ENCODE measurements at regions not wholly inside any gene's neighbourhood (a gene's known extent, or its start where the extent isn't known, plus 50 kb on each side); places are given as distances from the start of the nearest gene placed in this dataset.

DNA sequence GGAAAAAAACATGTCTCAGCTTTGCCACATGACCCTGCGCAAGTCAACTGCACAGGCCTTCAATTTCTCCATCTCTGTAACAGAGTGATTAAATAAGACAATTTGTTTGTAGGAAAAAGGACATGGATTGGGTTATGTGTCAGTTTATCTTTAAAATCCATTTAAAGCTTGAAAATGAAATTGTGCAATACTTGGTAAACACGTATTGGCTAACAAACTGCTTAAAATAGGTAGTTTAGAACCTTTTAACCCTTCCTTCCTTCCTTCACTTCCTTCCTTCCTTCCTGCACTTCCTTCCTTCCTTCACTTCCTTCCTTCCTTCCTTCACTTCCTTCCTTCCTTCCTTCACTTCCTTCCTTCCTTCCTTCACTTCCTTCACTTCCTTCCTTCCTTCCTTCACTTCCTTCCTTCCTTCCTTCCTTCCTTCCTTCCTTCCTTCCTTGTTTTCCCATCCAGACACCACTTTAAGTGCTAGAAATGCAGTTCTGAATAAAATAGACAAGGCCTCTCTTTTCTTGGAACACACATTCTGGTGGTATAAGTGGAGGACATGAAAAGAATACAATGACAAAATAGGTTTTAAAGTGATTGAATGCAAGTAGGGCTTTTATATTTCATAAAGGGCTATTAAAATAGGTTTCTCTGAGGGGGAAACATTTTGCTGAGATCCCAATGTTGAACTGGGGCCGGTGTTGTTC lies 130.2 kb upstream of the TP63 start:
- DNase-seq (no peak), ATAC-seq (no peak)
- Mint-ChIP-seq H3K4me3 (no peak overlapping the region), H3K27ac (no peak overlapping the region), H3K36me3 (ENCODE audit: low read depth) (peaks cover 6% of the 10 kb centered on the region), H3K9me3 (peaks cover 7% of the 10 kb centered on the region), H3K27me3 (peaks cover 3% of the 10 kb centered on the region), H3K4me1 (peaks cover 33% of the 10 kb centered on the region)

DNA sequence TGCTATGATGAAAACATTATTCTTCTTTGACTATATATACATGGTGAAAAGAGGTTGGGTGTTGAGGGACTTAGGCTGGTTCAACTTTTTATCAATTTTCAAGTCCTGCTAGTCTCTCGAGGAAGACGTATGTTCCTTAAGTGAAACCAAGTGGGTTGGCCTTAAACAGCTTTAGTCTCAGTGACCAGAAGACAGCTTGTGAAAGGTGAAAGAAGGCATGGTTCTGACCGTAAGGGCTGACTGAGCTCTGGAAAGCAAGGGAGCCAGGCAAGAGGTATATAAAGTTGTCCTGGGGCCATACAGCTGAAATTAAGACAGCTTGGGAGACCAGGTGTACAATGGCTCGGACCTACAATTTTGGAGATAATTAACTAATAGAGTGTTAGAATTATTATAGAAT lies 128.9 kb upstream of the TP63 start:
- ATAC-seq (no peak), DNase-seq (no peak)
- Mint-ChIP-seq H3K4me1 (peaks cover 33% of the 10 kb centered on the region), H3K27ac (no peak overlapping the region), H3K36me3 (ENCODE audit: low read depth) (peaks cover 6% of the 10 kb centered on the region), H3K4me3 (no peak overlapping the region), H3K9me3 (peaks cover 7% of the 10 kb centered on the region), H3K27me3 (peaks cover 3% of the 10 kb centered on the region)

DNA sequence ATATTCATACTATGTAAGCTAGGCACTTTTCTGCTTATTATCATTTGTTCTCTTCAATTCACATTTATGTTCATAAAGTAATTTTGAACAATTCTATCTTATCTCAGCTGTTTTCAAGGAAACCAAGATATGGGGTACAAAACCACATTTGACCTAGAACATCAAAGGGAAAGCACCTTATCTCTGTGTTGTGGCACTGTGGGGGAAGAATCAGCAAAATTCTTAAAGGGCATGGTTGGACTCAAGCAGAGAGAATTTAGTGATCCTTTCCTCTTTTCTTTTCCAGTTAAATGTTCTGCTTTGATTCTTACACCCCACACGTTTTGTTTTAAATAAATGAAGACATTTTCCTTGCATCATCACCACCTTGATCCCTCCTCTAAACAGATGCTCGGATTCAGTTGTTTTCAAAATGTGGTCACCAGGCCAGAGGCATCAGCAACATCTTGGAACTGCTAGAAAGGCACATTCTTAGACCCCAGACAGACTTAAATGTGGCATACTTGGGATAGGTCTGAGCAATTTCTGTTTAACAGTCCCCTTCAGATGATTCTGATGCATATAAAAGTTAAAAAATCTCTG lies 128.4 kb upstream of the TP63 start:
- Mint-ChIP-seq H3K27me3 (peaks cover 3% of the 10 kb centered on the region), H3K9me3 (peaks cover 7% of the 10 kb centered on the region), H3K27ac (peak overlapping the region; percentile 38), H3K4me1 (peaks cover 33% of the 10 kb centered on the region), H3K4me3 (no peak overlapping the region), H3K36me3 (ENCODE audit: low read depth) (peaks cover 6% of the 10 kb centered on the region)
- ATAC-seq (peak; percentile 78), DNase-seq (no peak)

- Mint-ChIP-seq H3K4me1 (peaks cover 11% of the 10 kb centered on the region), H3K36me3 (ENCODE audit: low read depth) (no peaks in the 10 kb centered on the region), H3K27ac (no peak overlapping the region), H3K27me3 (no peaks in the 10 kb centered on the region), H3K9me3 (no peaks in the 10 kb centered on the region), H3K4me3 (no peak overlapping the region)
- ATAC-seq (no peak), DNase-seq (no peak)
Measured at GRCh38 chr3:189507856-189508255, 123.3 kb upstream of the TP63 start.

DNA sequence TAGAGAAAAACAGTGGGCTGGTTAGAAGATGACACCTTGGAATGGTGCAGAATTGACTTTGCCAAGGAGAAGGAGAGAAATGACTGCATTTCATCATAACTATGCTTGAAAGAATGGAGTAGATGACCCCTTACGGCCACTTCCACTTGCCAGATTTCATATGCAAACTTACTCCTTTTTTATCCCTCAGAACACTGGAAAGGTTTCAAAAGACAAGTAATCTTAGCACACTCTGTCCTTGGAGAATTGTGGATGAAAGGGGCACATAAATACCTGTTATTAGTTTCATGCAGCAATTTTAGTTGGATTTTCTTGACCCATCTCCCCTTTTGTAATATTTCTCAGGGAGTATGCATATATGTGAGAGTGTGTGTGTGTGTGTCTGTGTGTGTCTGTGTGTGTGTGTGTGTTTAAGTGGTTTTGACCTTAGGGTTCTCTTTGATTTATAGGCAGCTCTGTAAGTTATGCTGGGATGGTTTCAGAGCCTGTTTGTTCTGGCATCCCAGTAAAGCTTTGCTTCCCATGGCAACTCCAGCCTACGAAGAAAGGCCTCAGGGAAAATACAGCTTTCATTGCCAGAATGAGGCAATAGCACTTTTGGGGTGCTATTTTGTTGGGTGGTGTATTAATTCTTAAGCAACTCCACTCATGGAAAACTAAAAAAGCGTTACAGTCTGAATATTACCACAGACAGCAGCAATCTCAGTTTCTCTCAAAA lies 122.2 kb upstream of the TP63 start:
- ATAC-seq (no peak), DNase-seq (no peak)
- no peak overlapping the region for H3K4me3 Mint-ChIP-seq
- H3K4me1 Mint-ChIP-seq: peaks cover 5% of the 10 kb centered on the region
- no peaks in the 10 kb centered on the region for H3K9me3 Mint-ChIP-seq
- no peak overlapping the region for H3K27ac Mint-ChIP-seq
- H3K27me3 Mint-ChIP-seq: no peaks in the 10 kb centered on the region
- no peaks in the 10 kb centered on the region for H3K36me3 Mint-ChIP-seq (ENCODE audit: low read depth)

DNA sequence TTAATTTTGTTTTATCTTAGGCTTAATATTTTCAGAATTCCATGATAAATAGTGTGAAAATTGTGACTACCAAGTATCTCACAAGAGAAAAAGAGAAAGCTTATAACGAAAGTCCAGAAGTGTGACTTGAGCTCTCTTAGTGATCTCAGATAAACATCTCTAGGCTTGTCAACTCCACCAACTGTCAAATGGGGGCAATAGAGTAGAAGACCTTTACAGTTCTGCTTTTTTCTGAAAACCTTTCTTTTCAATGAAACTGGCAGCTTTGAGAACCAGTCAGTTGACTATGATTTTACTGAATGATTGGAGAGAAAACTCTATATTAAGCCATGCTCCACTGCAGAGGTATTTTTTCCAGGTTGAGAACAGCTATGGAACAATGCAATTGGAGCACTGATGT lies 119.2 kb upstream of the TP63 start:
- Mint-ChIP-seq H3K27me3 (no peaks in the 10 kb centered on the region), H3K4me1 (peaks cover 11% of the 10 kb centered on the region), H3K36me3 (ENCODE audit: low read depth) (peaks cover 1% of the 10 kb centered on the region), H3K27ac (no peak overlapping the region), H3K4me3 (no peak overlapping the region), H3K9me3 (peaks cover 6% of the 10 kb centered on the region)
- DNase-seq: no peak
- no peak for ATAC-seq

- Mint-ChIP-seq H3K4me3 (no peak overlapping the region), H3K36me3 (ENCODE audit: low read depth) (peaks cover 1% of the 10 kb centered on the region), H3K27ac (no peak overlapping the region), H3K27me3 (no peaks in the 10 kb centered on the region), H3K4me1 (peaks cover 11% of the 10 kb centered on the region), H3K9me3 (peaks cover 6% of the 10 kb centered on the region)
- DNase-seq (no peak), ATAC-seq (no peak)
Measured at GRCh38 chr3:189512821-189513220, 118.4 kb upstream of the TP63 start.

DNA sequence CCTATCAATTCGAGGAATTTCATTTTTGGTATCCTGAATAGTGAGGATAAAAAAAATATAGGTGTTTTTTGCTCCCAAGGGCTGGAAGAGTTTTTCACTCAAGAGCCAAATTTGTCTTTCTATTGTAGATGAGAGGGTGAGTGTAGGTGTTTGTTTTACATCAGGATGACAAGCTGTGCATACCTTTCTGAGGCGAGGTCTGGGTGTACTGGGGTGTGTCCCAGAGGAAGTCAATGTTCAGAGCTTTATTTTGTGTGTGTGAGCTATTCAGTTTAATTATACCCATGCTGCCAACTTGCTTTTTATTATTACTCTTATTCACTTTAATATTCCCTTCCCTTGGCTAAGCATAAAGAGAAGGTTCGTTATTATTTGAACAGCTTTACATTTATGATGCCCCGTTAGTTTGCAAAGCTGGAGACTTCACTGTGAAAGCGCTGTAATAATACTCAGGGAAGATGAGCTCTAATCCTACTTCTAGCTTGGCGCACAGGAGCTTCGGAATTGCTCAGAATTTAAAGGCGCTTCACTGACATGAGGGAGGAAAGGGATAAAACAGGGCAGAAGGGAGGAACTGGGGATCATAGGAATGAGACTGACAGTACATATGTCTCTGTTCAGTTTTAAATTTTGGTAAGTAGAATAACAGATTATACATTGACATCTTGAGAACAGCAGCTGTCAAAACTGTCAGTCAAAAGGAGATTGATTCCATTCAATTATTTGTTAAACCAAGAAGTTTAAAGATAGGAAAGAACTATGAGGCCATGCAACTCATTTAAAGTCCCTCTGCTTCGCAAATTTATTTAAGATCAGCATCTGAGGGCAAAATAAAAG lies 117.7 kb upstream of the TP63 start:
- H3K9me3 Mint-ChIP-seq: peaks cover 12% of the 10 kb centered on the region
- no peak overlapping the region for H3K4me3 Mint-ChIP-seq
- no peaks in the 10 kb centered on the region for H3K27me3 Mint-ChIP-seq
- H3K36me3 Mint-ChIP-seq (ENCODE audit: low read depth): peaks cover 4% of the 10 kb centered on the region
- H3K4me1 Mint-ChIP-seq: peaks cover 11% of the 10 kb centered on the region
- H3K27ac Mint-ChIP-seq: no peak overlapping the region
- DNase-seq: no peak
- no peak for ATAC-seq

DNA sequence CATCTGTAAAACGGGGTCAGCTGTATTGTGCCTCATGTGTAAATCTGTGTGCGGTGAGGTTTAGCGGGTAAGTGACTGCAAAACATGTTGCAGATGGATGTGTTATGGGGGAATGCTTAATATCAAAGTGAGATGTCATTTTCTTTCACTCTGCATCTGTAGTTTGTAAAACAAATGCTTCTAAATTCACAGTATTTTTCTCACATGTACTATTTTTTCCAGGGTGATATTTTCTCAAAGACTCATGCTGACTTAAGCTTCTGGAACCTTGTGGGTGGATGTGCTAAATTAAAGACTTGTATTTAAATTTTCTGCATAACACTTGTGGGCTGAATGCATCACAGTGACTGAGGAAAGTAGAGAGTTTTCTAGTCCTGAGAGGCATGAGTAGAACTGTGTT lies 115.2 kb upstream of the TP63 start:
- H3K27ac Mint-ChIP-seq: no peak overlapping the region
- H3K9me3 Mint-ChIP-seq: peaks cover 25% of the 10 kb centered on the region
- no peaks in the 10 kb centered on the region for H3K27me3 Mint-ChIP-seq
- DNase-seq (no peak), ATAC-seq (no peak)
- peaks cover 15% of the 10 kb centered on the region for H3K36me3 Mint-ChIP-seq (ENCODE audit: low read depth)
- H3K4me1 Mint-ChIP-seq: peaks cover 19% of the 10 kb centered on the region
- no peak overlapping the region for H3K4me3 Mint-ChIP-seq

DNA sequence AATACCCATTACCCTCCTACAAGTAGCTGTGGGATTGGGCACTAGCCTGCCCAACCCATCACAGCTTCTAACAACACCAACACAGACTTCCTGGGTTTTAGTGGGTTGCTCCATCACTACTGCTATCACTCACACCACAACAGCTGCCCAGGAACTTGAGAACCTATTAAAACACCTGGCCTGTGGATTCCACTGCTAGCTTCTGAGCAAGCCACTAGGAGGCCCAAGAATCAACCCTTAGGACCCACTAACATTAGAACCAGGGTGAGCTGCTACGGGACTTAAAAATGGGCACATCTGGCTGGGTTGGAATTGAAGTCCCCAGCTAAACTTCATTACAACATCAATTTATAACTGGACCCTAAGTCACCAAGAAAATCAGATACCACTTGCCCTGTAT lies 113.2 kb upstream of the TP63 start:
- H3K4me3 Mint-ChIP-seq: no peak overlapping the region
- no peaks in the 10 kb centered on the region for H3K27me3 Mint-ChIP-seq
- H3K27ac Mint-ChIP-seq: no peak overlapping the region
- H3K4me1 Mint-ChIP-seq: peaks cover 19% of the 10 kb centered on the region
- H3K9me3 Mint-ChIP-seq: peaks cover 25% of the 10 kb centered on the region
- DNase-seq (no peak), ATAC-seq (no peak)
- peaks cover 15% of the 10 kb centered on the region for H3K36me3 Mint-ChIP-seq (ENCODE audit: low read depth)

- H3K27me3 Mint-ChIP-seq: no peaks in the 10 kb centered on the region
- ATAC-seq (no peak), DNase-seq (no peak)
- H3K27ac Mint-ChIP-seq: no peak overlapping the region
- no peak overlapping the region for H3K4me3 Mint-ChIP-seq
- H3K4me1 Mint-ChIP-seq: peaks cover 19% of the 10 kb centered on the region
- H3K36me3 Mint-ChIP-seq (ENCODE audit: low read depth): peaks cover 15% of the 10 kb centered on the region
- H3K9me3 Mint-ChIP-seq: peaks cover 25% of the 10 kb centered on the region
Measured at GRCh38 chr3:189519458-189519857, 111.7 kb upstream of the TP63 start.

DNA sequence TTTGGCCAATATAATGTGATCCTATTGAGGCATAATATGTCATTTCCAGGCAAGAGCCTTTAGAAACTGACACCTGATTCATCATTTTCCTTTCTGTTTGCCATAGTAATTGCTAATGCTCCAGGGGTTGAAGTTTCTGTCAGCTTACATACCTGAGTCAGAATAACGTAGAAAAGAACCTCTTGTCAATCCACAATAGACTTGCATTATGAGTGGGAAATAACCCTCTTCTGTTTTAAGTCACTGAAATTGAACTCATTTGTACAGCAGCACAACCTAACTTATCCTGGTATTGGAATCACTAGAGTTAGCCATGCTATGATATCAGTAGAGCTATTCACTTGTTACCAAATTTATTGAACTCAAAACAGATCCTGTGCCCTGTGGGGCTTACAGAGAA lies 101.7 kb upstream of the TP63 start:
- no peak overlapping the region for H3K4me3 Mint-ChIP-seq
- peaks cover 42% of the 10 kb centered on the region for H3K4me1 Mint-ChIP-seq
- peak overlapping the region; percentile 96 for H3K27ac Mint-ChIP-seq
- no peak for DNase-seq
- peak; percentile 90 for ATAC-seq
- peaks cover 3% of the 10 kb centered on the region for H3K36me3 Mint-ChIP-seq (ENCODE audit: low read depth)
- H3K9me3 Mint-ChIP-seq: peaks cover 12% of the 10 kb centered on the region
- H3K27me3 Mint-ChIP-seq: peaks cover 5% of the 10 kb centered on the region

DNA sequence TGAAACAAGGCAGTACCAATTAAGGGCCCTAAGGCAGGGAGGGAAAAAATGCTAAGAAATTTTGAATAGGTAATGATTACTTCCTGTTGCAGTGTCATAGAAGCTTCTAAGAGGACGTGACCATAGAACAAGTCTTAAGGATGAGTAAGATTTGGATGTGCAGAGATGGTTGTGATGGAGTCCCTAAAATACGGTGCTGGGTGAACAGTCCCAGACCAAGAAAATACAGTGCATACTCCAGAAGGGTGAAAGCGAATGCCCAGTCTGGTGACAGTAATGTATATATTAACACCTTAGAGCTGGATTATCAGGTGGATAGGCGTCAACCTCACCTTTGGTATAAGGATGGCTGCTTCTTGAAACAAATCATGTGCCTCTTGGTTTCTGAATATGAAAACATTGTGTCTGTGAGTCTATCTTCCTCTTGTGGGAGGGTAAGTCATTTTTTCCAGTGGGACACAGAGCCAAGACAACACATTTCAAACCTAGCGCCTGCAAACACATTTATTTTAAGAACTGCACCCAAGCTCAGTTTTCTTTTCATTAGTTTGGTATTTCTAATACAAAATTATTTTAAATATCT lies 101.2 kb upstream of the TP63 start:
- Mint-ChIP-seq H3K27me3 (peaks cover 10% of the 10 kb centered on the region), H3K4me1 (peaks cover 42% of the 10 kb centered on the region), H3K9me3 (peaks cover 12% of the 10 kb centered on the region), H3K36me3 (ENCODE audit: low read depth) (peaks cover 3% of the 10 kb centered on the region), H3K4me3 (no peak overlapping the region), H3K27ac (peak overlapping the region; percentile 96)
- DNase-seq: no peak
- peak; percentile 58 for ATAC-seq

GRCh38 chr3:189530822-189531221 lies 100.4 kb upstream of the TP63 start:
- Mint-ChIP-seq H3K9me3 (peaks cover 8% of the 10 kb centered on the region), H3K27ac (peak overlapping the region; percentile 96)
- peak; percentile 20 for DNase-seq

More at GRCh38 chr3:189530822-189531221, 100.4 kb upstream of the TP63 start:
- Mint-ChIP-seq H3K4me1 (peaks cover 42% of the 10 kb centered on the region), H3K36me3 (ENCODE audit: low read depth) (peaks cover under 1% of the 10 kb centered on the region), H3K27me3 (peaks cover 12% of the 10 kb centered on the region), H3K4me3 (peak overlapping the region; percentile 51)
- ATAC-seq: no peak
